ENCODE measurements at regions not wholly inside any gene's neighbourhood (a gene's known extent, or its start where the extent isn't known, plus 50 kb on each side); places are given as distances from the start of the nearest gene placed in this dataset.

DNA sequence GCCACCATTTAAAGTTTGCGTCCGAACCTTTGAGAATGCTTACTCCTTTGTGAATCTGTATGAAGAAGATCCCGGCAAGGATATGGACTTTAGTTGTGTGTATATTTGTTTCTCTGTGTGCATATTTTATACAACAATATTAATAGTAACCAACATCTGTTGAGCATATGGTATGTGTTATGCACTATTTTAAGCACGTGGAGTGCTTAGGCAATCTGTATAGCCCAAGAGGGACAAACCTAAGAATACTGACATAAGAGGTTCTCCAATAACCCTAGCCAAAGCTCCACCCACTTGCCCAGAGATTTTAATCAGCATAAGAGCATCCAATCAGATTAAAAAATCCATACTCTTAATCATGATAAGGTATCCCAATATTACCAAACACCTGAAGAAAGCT, 92.7 kb downstream of the MAB21L3 start:
- no peak for DNase-seq
- no peaks in the 10 kb centered on the region for H3K4me1 ChIP-seq
- intact Hi-C loops (cut with DNase I): no loop called here
- H3K27me3 ChIP-seq: peaks cover 0 to 8% (median 4%) of the 10 kb centered on the region in 7 donors
- H3K36me3 ChIP-seq: no peaks in the 10 kb centered on the region
- no peak for TF ChIP-seq CTCF (IDR thresholded peaks at IDR 0.05)
- peaks cover 0 to 10% (median 0%) of the 10 kb centered on the region in 11 donors for H3K9me3 ChIP-seq
- no peak overlapping the region for H3K4me3 ChIP-seq
- WGBS, 2 donors: 64 to 76% methylated on average over 4 of the region's 4 CpGs
- no peak overlapping the region for H3K27ac ChIP-seq
- ATAC-seq: no peak

DNA sequence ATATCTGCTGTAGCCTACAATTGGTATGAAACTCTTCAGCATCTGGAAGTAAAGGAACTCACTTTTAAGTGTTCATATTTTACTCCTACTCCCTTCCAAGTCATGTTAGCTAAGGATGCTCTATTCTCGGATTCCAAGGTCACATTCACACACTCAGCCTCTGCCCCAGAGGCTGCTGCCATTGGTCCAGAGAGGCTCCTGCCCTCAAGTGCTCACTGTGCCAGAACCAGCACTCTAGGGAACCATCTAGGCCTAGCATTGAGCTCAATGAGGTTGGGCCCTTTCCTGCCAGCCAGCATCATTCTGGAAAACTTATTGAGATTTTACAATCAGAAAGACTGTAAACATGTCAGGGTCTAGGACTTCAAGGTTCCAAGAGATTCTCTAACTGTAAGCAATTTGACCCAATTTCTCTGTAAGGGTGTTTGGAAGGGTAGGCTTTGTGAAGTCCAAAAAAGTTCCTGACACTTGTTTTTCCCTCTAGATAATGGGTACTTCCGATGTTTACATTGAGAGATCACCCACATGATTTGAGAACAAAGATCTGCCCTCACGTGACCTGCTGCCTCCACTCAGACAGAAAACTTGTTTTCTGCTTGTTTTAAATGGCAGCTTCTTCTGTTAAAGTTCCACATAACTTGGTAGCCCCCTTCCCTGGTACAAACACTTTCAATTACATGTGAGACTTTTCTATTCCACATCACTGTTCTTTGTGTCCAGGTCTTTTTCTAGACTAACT, 94.9 kb downstream of the MAB21L3 start:
- ATAC-seq (no peak), DNase-seq (no peak)
- Histone ChIP-seq H3K27ac (no peak overlapping the region), H3K36me3 (no peaks in the 10 kb centered on the region), H3K27me3 (peaks cover 0 to under 1% (median 0%) of the 10 kb centered on the region in 7 donors), H3K4me1 (no peaks in the 10 kb centered on the region), H3K4me3 (no peak overlapping the region), H3K9me3 (peaks cover 0 to 10% (median 0%) of the 10 kb centered on the region in 11 donors)
- no peak for TF ChIP-seq CTCF (IDR thresholded peaks at IDR 0.05)
- intact Hi-C loops (cut with DNase I): no loop called here
- 71 to 73% methylated on average over 3 of the region's 3 CpGs for WGBS, 2 donors

- WGBS, 2 donors: 75 to 85% methylated on average over 4 of the region's 4 CpGs
- no peak overlapping the region for H3K27ac ChIP-seq
- DNase-seq (no peak), ATAC-seq (no peak)
- H3K9me3 ChIP-seq: peaks cover 0 to 12% (median 0%) of the 10 kb centered on the region in 11 donors
- H3K4me1 ChIP-seq: no peaks in the 10 kb centered on the region
- intact Hi-C loops (cut with DNase I): no loop called here
- H3K36me3 ChIP-seq: no peaks in the 10 kb centered on the region
- TF ChIP-seq CTCF (IDR thresholded peaks at IDR 0.05): no peak
- no peaks in the 10 kb centered on the region for H3K27me3 ChIP-seq
- H3K4me3 ChIP-seq: no peak overlapping the region
These were observed 96.0 kb downstream of the MAB21L3 start for GRCh38 chr1:116207126-116207735.

GRCh38 chr1:116208136-116208535, 96.9 kb downstream of the MAB21L3 start:
- TF ChIP-seq CTCF (IDR thresholded peaks at IDR 0.05): no peak
- intact Hi-C loops (cut with DNase I): no loop called here
- Histone ChIP-seq H3K27ac (no peak overlapping the region), H3K4me3 (no peak overlapping the region), H3K36me3 (no peaks in the 10 kb centered on the region), H3K9me3 (peaks cover 0 to 21% (median 0%) of the 10 kb centered on the region in 11 donors), H3K27me3 (no peaks in the 10 kb centered on the region), H3K4me1 (no peaks in the 10 kb centered on the region)
- ATAC-seq (no peak), DNase-seq (no peak)
- WGBS, 2 donors: 79% methylated on average over 6 of the region's 6 CpGs

Measured in heart right ventricle (tissue), 16 donors.